ENCODE measurements at regions not wholly inside any gene's neighbourhood (a gene's known extent, or its start where the extent isn't known, plus 50 kb on each side); places are given as distances from the start of the nearest gene placed in this dataset.

DNA sequence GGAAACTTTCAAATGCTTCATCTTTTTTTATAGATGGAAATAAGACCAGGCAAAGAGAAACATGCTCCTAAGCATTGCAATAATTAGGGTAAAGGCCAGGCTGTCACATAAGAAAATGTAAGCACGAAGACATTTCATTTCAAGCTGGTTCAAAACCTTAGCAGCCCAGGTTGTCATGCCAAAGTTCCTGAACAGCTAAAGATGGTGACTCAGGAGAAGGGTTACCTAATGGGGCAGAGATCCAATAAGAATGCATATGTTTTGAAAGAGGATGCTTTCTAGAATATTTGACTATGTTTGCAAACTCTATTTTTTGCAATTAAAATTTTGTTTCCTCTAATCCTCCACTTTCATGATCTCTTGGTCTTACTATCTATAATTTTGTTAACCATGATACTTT lies 65.6 kb upstream of the PHACTR2 start:
- Histone ChIP-seq H3K27me3 (ENCODE audit: control insufficient read depth in 1 of 2, insufficient read depth in 2 of 2, low read length in 1 of 2) (no peaks in the 10 kb centered on the region), H3K4me3 (ENCODE audit: low read length in 2 of 2) (no peak overlapping the region), H3K36me3 (ENCODE audit: control insufficient read depth in 1 of 2, insufficient read depth in 2 of 2, low read length in 1 of 2) (no peaks in the 10 kb centered on the region), H3K4me1 (ENCODE audit: control insufficient read depth in 1 of 2, insufficient read depth in 2 of 2, low read length in 2 of 2) (peaks cover 0 to under 1% of the 10 kb centered on the region in 2 donors), H3K27ac (ENCODE audit: low read depth in 1 of 2, low read length in 2 of 2) (no peak overlapping the region), H3K9me3 (ENCODE audit: control insufficient read depth, low read length) (no peaks in the 10 kb centered on the region)
- ATAC-seq (ENCODE audit: low FRiP score) = no peak
- WGBS, 2 donors = 98 to 100% methylated on average over 1 of the region's 1 CpG
- no peak for DNase-seq
- intact Hi-C loops (cut with DNase I) = loop anchor here in 1 of 2 donors (10.0 kb wide), 1 partner anchor 63 kb away; the partner anchor contains the start of gene PHACTR2

DNA sequence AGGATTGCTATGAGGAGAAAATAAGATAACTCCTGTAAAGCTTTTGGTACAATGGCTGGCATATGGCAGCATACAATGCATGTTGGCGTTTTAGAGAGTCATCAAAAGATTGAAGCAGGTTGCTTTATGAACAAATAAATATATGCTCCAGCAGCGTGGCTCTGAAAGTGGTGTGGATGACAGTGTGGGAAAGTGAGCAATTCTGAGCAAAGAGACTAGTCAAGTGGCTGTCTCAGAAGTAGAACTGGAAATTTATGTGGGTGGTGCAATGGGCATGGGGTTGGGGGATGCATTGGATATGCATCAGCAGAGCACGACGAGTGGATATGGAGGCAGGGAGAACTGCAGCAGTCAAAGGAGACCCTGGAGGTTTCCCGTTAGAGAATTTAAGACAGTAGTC lies 66.2 kb upstream of the PHACTR2 start:
- no peak for DNase-seq
- intact Hi-C loops (cut with DNase I) = loop anchor here in 1 of 2 donors (10.0 kb wide), 1 partner anchor 63 kb away; the partner anchor contains the start of gene PHACTR2
- Histone ChIP-seq H3K27me3 (ENCODE audit: control insufficient read depth in 1 of 2, insufficient read depth in 2 of 2, low read length in 1 of 2) (no peaks in the 10 kb centered on the region), H3K27ac (ENCODE audit: low read depth in 1 of 2, low read length in 2 of 2) (no peak overlapping the region), H3K4me1 (ENCODE audit: control insufficient read depth in 1 of 2, insufficient read depth in 2 of 2, low read length in 2 of 2) (peaks cover 0 to 3% of the 10 kb centered on the region in 2 donors), H3K4me3 (ENCODE audit: low read length in 2 of 2) (no peak overlapping the region), H3K36me3 (ENCODE audit: control insufficient read depth in 1 of 2, insufficient read depth in 2 of 2, low read length in 1 of 2) (no peaks in the 10 kb centered on the region), H3K9me3 (ENCODE audit: control insufficient read depth, low read length) (no peaks in the 10 kb centered on the region)
- no peak for ATAC-seq (ENCODE audit: low FRiP score)
- 96% methylated on average over 5 of the region's 5 CpGs for WGBS, 2 donors

DNA sequence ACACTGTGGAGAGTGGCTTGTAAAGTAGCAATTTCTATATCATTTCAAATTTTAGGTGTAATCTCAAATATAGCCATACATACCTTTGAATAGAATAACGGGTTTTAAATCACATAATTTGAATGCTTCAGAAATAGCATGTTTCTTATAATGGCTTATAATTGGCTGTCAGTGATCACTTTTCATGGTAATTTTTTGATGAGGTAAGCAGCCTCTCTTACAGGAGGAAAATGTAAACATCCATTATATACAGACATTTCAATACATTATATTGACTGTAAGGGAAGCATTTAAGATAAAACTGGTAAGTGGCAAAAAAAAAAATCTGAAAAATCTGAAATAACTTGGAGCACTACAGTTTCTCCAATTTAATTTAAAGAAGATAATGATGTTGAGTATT lies 67.8 kb upstream of the PHACTR2 start:
- no peak overlapping the region for H3K27ac ChIP-seq (ENCODE audit: low read depth in 1 of 2, low read length in 2 of 2)
- no peak overlapping the region for H3K4me3 ChIP-seq (ENCODE audit: low read length in 2 of 2)
- WGBS, 2 donors = 40 to 57% methylated on average over 1 of the region's 1 CpG
- no peaks in the 10 kb centered on the region for H3K9me3 ChIP-seq (ENCODE audit: control insufficient read depth, low read length)
- H3K36me3 ChIP-seq (ENCODE audit: control insufficient read depth in 1 of 2, insufficient read depth in 2 of 2, low read length in 1 of 2) = no peaks in the 10 kb centered on the region
- intact Hi-C loops (cut with DNase I) = loop anchor here (10.0 kb wide), 1 partner anchor 65 kb away; the partner anchor contains the start of gene PHACTR2 (in 2 of the 2)
- ATAC-seq (ENCODE audit: low FRiP score) (no peak), DNase-seq (no peak)
- no peaks in the 10 kb centered on the region for H3K27me3 ChIP-seq (ENCODE audit: control insufficient read depth in 1 of 2, insufficient read depth in 2 of 2, low read length in 1 of 2)
- peaks cover 0 to 3% of the 10 kb centered on the region in 2 donors for H3K4me1 ChIP-seq (ENCODE audit: control insufficient read depth in 1 of 2, insufficient read depth in 2 of 2, low read length in 2 of 2)

DNA sequence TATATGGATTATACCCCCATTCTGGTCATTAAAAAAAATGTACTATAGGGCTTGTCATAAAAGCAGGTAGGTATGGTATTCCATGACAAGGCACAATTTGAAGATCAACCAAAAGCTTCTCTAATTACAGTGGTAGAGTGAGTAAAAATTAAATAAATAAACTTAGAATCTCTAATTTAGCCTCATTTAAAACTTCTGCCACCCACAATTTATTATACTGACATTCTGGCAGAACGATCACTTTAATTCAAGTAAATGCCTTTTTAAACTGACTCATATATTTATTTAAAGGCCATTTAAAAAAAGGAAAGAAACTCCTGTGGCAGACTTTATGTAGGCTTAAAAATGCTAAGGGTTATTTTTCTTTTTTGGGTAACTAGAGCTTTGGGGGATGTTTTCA lies 68.3 kb upstream of the PHACTR2 start:
- Histone ChIP-seq H3K27ac (ENCODE audit: low read depth in 1 of 2, low read length in 2 of 2) (no peak overlapping the region), H3K9me3 (ENCODE audit: control insufficient read depth, low read length) (no peaks in the 10 kb centered on the region), H3K4me3 (ENCODE audit: low read length in 2 of 2) (no peak overlapping the region), H3K27me3 (ENCODE audit: control insufficient read depth in 1 of 2, insufficient read depth in 2 of 2, low read length in 1 of 2) (no peaks in the 10 kb centered on the region), H3K36me3 (ENCODE audit: control insufficient read depth in 1 of 2, insufficient read depth in 2 of 2, low read length in 1 of 2) (no peaks in the 10 kb centered on the region), H3K4me1 (ENCODE audit: control insufficient read depth in 1 of 2, insufficient read depth in 2 of 2, low read length in 2 of 2) (peaks cover 0 to 3% of the 10 kb centered on the region in 2 donors)
- DNase-seq (no peak), ATAC-seq (ENCODE audit: low FRiP score) (no peak)
- 5 to 7% methylated on average over 1 of the region's 1 CpG for WGBS, 2 donors
- intact Hi-C loops (cut with DNase I) = loop anchor here in 1 of 2 donors (10.0 kb wide), 1 partner anchor 65 kb away; the partner anchor contains the start of gene PHACTR2

DNA sequence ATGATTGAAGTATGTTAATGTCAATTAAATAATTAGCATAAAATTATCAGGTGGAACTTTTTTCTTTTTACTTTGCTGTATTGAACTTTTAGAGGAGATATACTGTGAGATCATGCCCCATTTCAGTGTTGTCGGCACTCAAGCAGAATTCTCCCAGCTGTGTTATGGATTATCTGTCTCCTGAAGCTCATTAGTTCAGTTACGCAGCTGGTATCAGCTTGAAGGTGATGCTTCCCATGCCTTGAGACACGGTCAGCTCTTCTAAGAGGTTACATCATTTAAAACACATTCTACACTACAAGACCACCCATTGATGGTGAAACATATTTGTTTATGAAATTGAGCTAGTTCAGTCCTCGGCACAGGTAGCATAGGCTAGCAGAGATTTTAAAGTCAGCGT lies 68.9 kb upstream of the PHACTR2 start:
- DNase-seq = no peak
- ATAC-seq (ENCODE audit: low FRiP score) = no peak
- intact Hi-C loops (cut with DNase I) = loop anchor here in 1 of 2 donors (10.0 kb wide), 1 partner anchor 66 kb away; the partner anchor contains the start of gene PHACTR2
- 94 to 95% methylated on average over 5 of the region's 5 CpGs for WGBS, 2 donors
- no peaks in the 10 kb centered on the region for H3K27me3 ChIP-seq (ENCODE audit: control insufficient read depth in 1 of 2, insufficient read depth in 2 of 2, low read length in 1 of 2)
- peaks cover 0 to 3% of the 10 kb centered on the region in 2 donors for H3K4me1 ChIP-seq (ENCODE audit: control insufficient read depth in 1 of 2, insufficient read depth in 2 of 2, low read length in 2 of 2)
- H3K9me3 ChIP-seq (ENCODE audit: control insufficient read depth, low read length) = no peaks in the 10 kb centered on the region
- no peak overlapping the region for H3K27ac ChIP-seq (ENCODE audit: low read depth in 1 of 2, low read length in 2 of 2)
- no peak overlapping the region for H3K4me3 ChIP-seq (ENCODE audit: low read length in 2 of 2)
- no peaks in the 10 kb centered on the region for H3K36me3 ChIP-seq (ENCODE audit: control insufficient read depth in 1 of 2, insufficient read depth in 2 of 2, low read length in 1 of 2)

DNA sequence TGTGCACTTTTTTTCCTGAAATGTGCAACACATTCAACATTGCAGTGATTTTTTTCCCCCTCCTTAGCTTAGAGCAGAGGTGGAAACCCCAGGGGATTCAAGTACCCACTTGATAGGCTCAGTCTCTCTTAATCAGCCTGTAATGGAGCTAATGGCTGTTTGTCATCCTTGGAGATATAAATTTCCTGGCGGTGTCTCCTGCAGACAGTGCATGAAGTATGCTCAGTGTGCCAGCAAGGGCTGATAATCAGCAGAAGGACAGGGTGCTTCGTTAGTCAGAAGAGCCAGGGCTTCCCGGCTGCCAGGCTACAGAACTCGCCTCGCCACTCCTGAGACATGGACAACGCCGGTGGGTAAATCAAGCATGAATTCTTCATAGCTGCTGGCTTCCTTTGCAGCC lies 69.8 kb upstream of the PHACTR2 start:
- intact Hi-C loops (cut with DNase I) = loop anchor here in 1 of 2 donors (10.0 kb wide), 1 partner anchor 67 kb away; the partner anchor contains the start of gene PHACTR2
- WGBS, 2 donors = 34 to 39% methylated on average over 7 of the region's 7 CpGs
- H3K36me3 ChIP-seq (ENCODE audit: control insufficient read depth in 1 of 2, insufficient read depth in 2 of 2, low read length in 1 of 2) = no peaks in the 10 kb centered on the region
- ATAC-seq (ENCODE audit: low FRiP score) = no peak
- no peak overlapping the region for H3K27ac ChIP-seq (ENCODE audit: low read depth in 1 of 2, low read length in 2 of 2)
- no peaks in the 10 kb centered on the region for H3K9me3 ChIP-seq (ENCODE audit: control insufficient read depth, low read length)
- peaks cover 0 to 3% of the 10 kb centered on the region in 2 donors for H3K4me1 ChIP-seq (ENCODE audit: control insufficient read depth in 1 of 2, insufficient read depth in 2 of 2, low read length in 2 of 2)
- H3K4me3 ChIP-seq (ENCODE audit: low read length in 2 of 2) = no peak overlapping the region
- no peaks in the 10 kb centered on the region for H3K27me3 ChIP-seq (ENCODE audit: control insufficient read depth in 1 of 2, insufficient read depth in 2 of 2, low read length in 1 of 2)
- DNase-seq = no peak

DNA sequence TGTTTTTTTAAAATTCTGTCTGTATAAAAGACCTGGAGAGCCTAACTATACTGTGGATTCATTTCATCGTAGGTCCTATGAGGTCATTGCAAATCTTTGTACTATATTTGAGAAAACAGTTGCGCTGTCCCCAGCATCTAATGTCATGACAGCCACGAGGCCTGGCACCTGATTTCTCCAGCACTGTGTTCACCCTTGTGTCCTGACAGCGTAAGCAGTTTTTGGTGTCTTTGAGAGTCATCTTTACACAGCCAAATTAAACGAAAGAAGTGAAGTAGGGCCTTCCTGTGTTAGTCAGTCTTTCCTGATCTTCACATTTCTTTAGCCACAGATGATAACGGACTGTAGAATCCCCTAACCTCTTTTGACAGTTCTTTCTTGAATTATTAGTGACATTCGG lies 70.6 kb upstream of the PHACTR2 start:
- no peaks in the 10 kb centered on the region for H3K9me3 ChIP-seq (ENCODE audit: control insufficient read depth, low read length)
- intact Hi-C loops (cut with DNase I) = loop anchor here in 1 of 2 donors (10.0 kb wide), 1 partner anchor 68 kb away; the partner anchor contains the start of gene PHACTR2
- 37 to 45% methylated on average over 7 of the region's 7 CpGs for WGBS, 2 donors
- H3K27ac ChIP-seq (ENCODE audit: low read depth in 1 of 2, low read length in 2 of 2) = no peak overlapping the region
- DNase-seq = no peak
- no peak overlapping the region for H3K4me3 ChIP-seq (ENCODE audit: low read length in 2 of 2)
- no peaks in the 10 kb centered on the region for H3K27me3 ChIP-seq (ENCODE audit: control insufficient read depth in 1 of 2, insufficient read depth in 2 of 2, low read length in 1 of 2)
- ATAC-seq (ENCODE audit: low FRiP score) = no peak
- peaks cover 0 to 3% of the 10 kb centered on the region in 2 donors for H3K4me1 ChIP-seq (ENCODE audit: control insufficient read depth in 1 of 2, insufficient read depth in 2 of 2, low read length in 2 of 2)
- H3K36me3 ChIP-seq (ENCODE audit: control insufficient read depth in 1 of 2, insufficient read depth in 2 of 2, low read length in 1 of 2) = no peaks in the 10 kb centered on the region

DNA sequence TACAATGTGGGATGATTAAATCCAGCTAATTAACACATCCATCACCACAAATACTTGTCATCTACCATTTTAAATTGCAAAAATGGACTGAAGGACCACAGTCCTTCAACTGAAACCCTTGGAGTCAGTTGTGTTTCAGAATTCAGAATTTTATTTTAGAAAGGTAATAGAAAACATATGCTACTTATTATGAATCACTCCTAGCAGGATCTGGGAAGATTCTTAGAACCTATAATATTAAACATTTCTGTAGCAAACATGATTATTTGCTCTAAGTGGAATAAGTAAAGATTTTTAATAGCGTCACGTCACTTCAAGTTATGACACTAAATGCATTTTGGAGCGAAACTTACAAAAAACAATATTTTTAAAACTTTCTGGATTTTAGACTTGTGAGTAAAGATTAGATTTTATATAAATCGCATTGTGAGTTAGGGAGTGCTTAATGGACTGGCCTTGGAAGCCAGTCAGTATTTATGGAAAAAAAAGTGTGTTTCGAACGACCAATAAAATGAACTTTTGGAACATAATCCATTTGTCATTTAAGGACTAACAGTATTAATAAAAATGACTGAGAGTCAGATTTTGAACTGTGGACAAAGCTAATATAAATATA lies 71.8 kb upstream of the PHACTR2 start:
- 77 to 79% methylated on average over 6 of the region's 6 CpGs for WGBS, 2 donors
- DNase-seq (no peak), ATAC-seq (ENCODE audit: low FRiP score) (no peak)
- Histone ChIP-seq H3K27me3 (ENCODE audit: control insufficient read depth in 1 of 2, insufficient read depth in 2 of 2, low read length in 1 of 2) (no peaks in the 10 kb centered on the region), H3K4me3 (ENCODE audit: low read length in 2 of 2) (no peak overlapping the region), H3K4me1 (ENCODE audit: control insufficient read depth in 1 of 2, insufficient read depth in 2 of 2, low read length in 2 of 2) (peaks cover 0 to 3% of the 10 kb centered on the region in 2 donors), H3K36me3 (ENCODE audit: control insufficient read depth in 1 of 2, insufficient read depth in 2 of 2, low read length in 1 of 2) (no peaks in the 10 kb centered on the region), H3K27ac (ENCODE audit: low read depth in 1 of 2, low read length in 2 of 2) (no peak overlapping the region), H3K9me3 (ENCODE audit: control insufficient read depth, low read length) (no peaks in the 10 kb centered on the region)
- intact Hi-C loops (cut with DNase I) = loop anchor here in 1 of 2 donors (10.0 kb wide), 1 partner anchor 69 kb away; the partner anchor contains the start of gene PHACTR2

DNA sequence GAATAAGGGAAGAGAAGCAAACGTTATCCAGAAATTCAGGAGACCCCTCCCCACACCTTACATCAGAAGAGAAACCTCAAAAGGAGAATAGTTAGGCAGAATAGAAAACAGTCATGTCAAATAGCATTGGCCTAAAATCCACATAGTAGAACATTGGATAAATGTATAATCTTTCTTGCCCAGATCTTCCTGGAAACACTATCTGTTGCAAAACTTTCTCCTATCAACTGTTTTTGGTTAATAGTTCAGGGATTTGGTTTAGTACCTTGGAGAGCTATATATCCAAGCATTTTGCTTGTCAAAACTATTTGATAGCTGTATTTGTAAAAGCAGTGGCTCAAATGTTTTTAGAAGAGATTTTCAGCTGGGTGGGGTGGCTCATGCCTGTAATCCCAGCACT lies 74.3 kb upstream of the PHACTR2 start:
- Histone ChIP-seq H3K9me3 (ENCODE audit: control insufficient read depth, low read length) (no peaks in the 10 kb centered on the region), H3K27ac (ENCODE audit: low read depth in 1 of 2, low read length in 2 of 2) (no peak overlapping the region), H3K4me1 (ENCODE audit: control insufficient read depth in 1 of 2, insufficient read depth in 2 of 2, low read length in 2 of 2) (peaks cover 0 to 3% of the 10 kb centered on the region in 2 donors), H3K36me3 (ENCODE audit: control insufficient read depth in 1 of 2, insufficient read depth in 2 of 2, low read length in 1 of 2) (no peaks in the 10 kb centered on the region), H3K27me3 (ENCODE audit: control insufficient read depth in 1 of 2, insufficient read depth in 2 of 2, low read length in 1 of 2) (no peaks in the 10 kb centered on the region), H3K4me3 (ENCODE audit: low read length in 2 of 2) (no peak overlapping the region)
- ATAC-seq (ENCODE audit: low FRiP score) (peak; percentile 67), DNase-seq (no peak)
- intact Hi-C loops (cut with DNase I) = loop anchor here in 1 of 2 donors (10.0 kb wide), 1 partner anchor 71 kb away; the partner anchor contains the start of gene PHACTR2
- 58 to 68% methylated on average over 1 of the region's 1 CpG for WGBS, 2 donors

Measured in aorta (tissue), 5 donors.